ENCODE measurements at regions not wholly inside any gene's neighbourhood (a gene's known extent, or its start where the extent isn't known, plus 50 kb on each side); places are given as distances from the start of the nearest gene placed in this dataset.

- no peak for TF ChIP-seq FOXJ3 (CRISPR knock-in tag; IDR thresholded peaks at IDR 0.05; ENCODE audit: borderline replicate concordance)
- no peak for TF ChIP-seq ZNF33A (CRISPR knock-in tag; IDR thresholded peaks at IDR 0.05; ENCODE audit: borderline replicate concordance)
- no peak for TF ChIP-seq CTCF (CRISPR knock-in tag; IDR thresholded peaks at IDR 0.05)
- no peak for TF ChIP-seq SRSF9 (IDR thresholded peaks at IDR 0.05; ENCODE audit: borderline replicate concordance, insufficient read depth, low read depth, low read length, poor library complexity, severe bottlenecking)
- TF ChIP-seq ZBTB38 (CRISPR knock-in tag; IDR thresholded peaks at IDR 0.05), result no peak
- no peak for TF ChIP-seq ZNF724P (CRISPR knock-in tag; IDR thresholded peaks at IDR 0.05; ENCODE audit: borderline replicate concordance)
- no peak for TF ChIP-seq ZNF318 (CRISPR knock-in tag; IDR thresholded peaks at IDR 0.05)
- TF ChIP-seq RNF2 (conservative IDR thresholded peaks at IDR 0.05; ENCODE audit: low read depth), result no peak
- no peak for TF ChIP-seq JUNB (CRISPR knock-in tag; IDR thresholded peaks at IDR 0.05; ENCODE audit: borderline replicate concordance)
- TF ChIP-seq MXD3 (CRISPR knock-in tag; IDR thresholded peaks at IDR 0.05), result no peak
Measured at GRCh38 chr12:97112136-97112535, 205.1 kb downstream of the NEDD1 start.
